B cell (primary cell): ENCODE measurements at regions not wholly inside any gene's neighbourhood (a gene's known extent, or its start where the extent isn't known, plus 50 kb on each side); places are given as distances from the start of the nearest gene placed in this dataset.

Source experiments
- ATAC-seq: fragments of 200-7000 bp; cut with Tn5 transposase; one replicate; pipeline ENCODE4 v1.10.0; 2021; ENCODE audit warnings: low read depth, mild to moderate bottlenecking, moderate number of reproducible peaks, moderate library complexity
- CTCF ChIA-PET: fragments of 350-600 bp; sonication (Branson Sonifier 250); formaldehyde crosslinking; loops from one replicate; lab custom pipeline; 2021; ENCODE audit warnings: antibody characterized with exemption, inconsistent platforms; lab: Charles Lee
- POLR2A ChIA-PET: fragments of 350-600 bp; sonication (Branson Sonifier 250); formaldehyde crosslinking; loops from one replicate; lab custom pipeline; 2021; ENCODE audit warnings: antibody characterized with exemption; lab: Charles Lee
- DNase-seq: peaks from one replicate; pipeline ENCODE4 v3.0.0; 2013
- H2AFZ ChIP-seq: 2 replicates; pipeline ENCODE4 v1.6.1; 2012; ENCODE audit warnings: mild to moderate bottlenecking, low read depth, low read length; ENCODE audit not compliant: insufficient read depth, poor library complexity, severe bottlenecking
- H3K27ac ChIP-seq, 2 donors: 1 replicate in 1 of 2; 2 replicates in 1 of 2; pipeline ENCODE4 v1.5.1; 2012 to 2013; ENCODE audit warnings: low read length in 2 of 2, mild to moderate bottlenecking in 2 of 2, moderate library complexity in 1 of 2
- H3K27me3 ChIP-seq, 4 experiments: fragments of 200-600 bp in 1 of 4; sonication (generic) in 1 of 4; replicated peaks in 1 of 4; 1 replicate in 2 of 4; 2 replicates in 2 of 4; pipeline versions ENCODE4 v1.6.1 to v1.7.0; 2013 to 2016; ENCODE audit warnings: low read length in 3 of 4, mild to moderate bottlenecking in 2 of 4, mixed read lengths in 1 of 4, moderate library complexity in 1 of 4; ENCODE audit not compliant: insufficient read depth in 4 of 4, control insufficient read depth in 3 of 4; ENCODE audit errors: control extremely low read depth in 1 of 4
- H3K36me3 ChIP-seq, 2 experiments: replicated peaks in 1 of 2; 1 replicate in 1 of 2; 2 replicates in 1 of 2; pipeline versions ENCODE4 v1.6.1 to v1.7.1; 2013; ENCODE audit warnings: low read length in 1 of 2; ENCODE audit not compliant: insufficient read depth in 2 of 2, control insufficient read depth in 1 of 2; ENCODE audit errors: control extremely low read depth in 1 of 2, extremely low read depth in 1 of 2
- H3K4me1 ChIP-seq, 2 donors: fragments of 200-600 bp in 1 of 2; sonication (generic) in 1 of 2; 1 replicate in 1 of 2; 2 replicates in 1 of 2; pipeline versions ENCODE4 v1.5.1 to v1.6.1; 2013 to 2017; ENCODE audit warnings: low read length in 2 of 2; ENCODE audit not compliant: control insufficient read depth in 2 of 2, insufficient read depth in 2 of 2
- H3K4me2 ChIP-seq: replicated peaks from 2 replicates; pipeline ENCODE3; 2012; ENCODE audit warnings: mild to moderate bottlenecking, low read depth, low read length; ENCODE audit not compliant: poor library complexity, severe bottlenecking
- H3K4me3 ChIP-seq, 5 experiments: fragments of 200-600 bp in 1 of 5; sonication (generic) in 1 of 5; 1 replicate in 3 of 5; 2 replicates in 2 of 5; pipeline versions ENCODE4 v1.5.1 to v1.7.0; 2011 to 2016; ENCODE audit warnings: low read length in 4 of 5, mild to moderate bottlenecking in 4 of 5, low read depth in 2 of 5, control low read depth in 1 of 5, moderate library complexity in 1 of 5; ENCODE audit not compliant: insufficient read depth in 1 of 5; ENCODE audit errors: control extremely low read depth in 1 of 5, extremely low read depth in 1 of 5
- H3K79me2 ChIP-seq: fragments of 200-600 bp; sonication (generic); one replicate; pipeline ENCODE4 v1.6.0; 2016; ENCODE audit warnings: low read length; ENCODE audit not compliant: control insufficient read depth, insufficient read depth
- H3K9ac ChIP-seq: fragments of 200-600 bp; sonication (generic); 2 replicates; pipeline ENCODE4 v1.6.1; 2017; ENCODE audit warnings: mild to moderate bottlenecking, low read length, moderate library complexity
- H3K9me3 ChIP-seq, 3 donors: one replicate each; pipeline versions ENCODE4 v1.6.1 to v1.7.1; 2013; ENCODE audit warnings: low read length in 2 of 3; ENCODE audit not compliant: control insufficient read depth in 2 of 3, insufficient read depth in 1 of 3; ENCODE audit errors: control extremely low read depth in 1 of 3
- H4K20me1 ChIP-seq: 2 replicates; pipeline ENCODE4 v1.6.0; 2012; ENCODE audit warnings: mild to moderate bottlenecking, low read length; ENCODE audit not compliant: insufficient read depth, control insufficient read depth, poor library complexity, severe bottlenecking
- H3K27ac Mint-ChIP-seq: one replicate; pipeline ENCODE4 v1.8.0; 2021; ENCODE audit warnings: mixed read lengths
- H3K27me3 Mint-ChIP-seq: one replicate; pipeline ENCODE4 v1.8.0; 2021; ENCODE audit warnings: mixed read lengths
- H3K4me1 Mint-ChIP-seq: one replicate; pipeline ENCODE4 v1.8.0; 2021; ENCODE audit warnings: mixed read lengths
- H3K4me3 Mint-ChIP-seq: one replicate; pipeline ENCODE4 v1.8.0; 2021; ENCODE audit warnings: mixed read lengths
- H3K9me3 Mint-ChIP-seq: one replicate; pipeline ENCODE4 v1.8.0; 2022; ENCODE audit warnings: mixed read lengths; ENCODE audit not compliant: insufficient read depth
- EZH2 ChIP-seq: IDR thresholded peaks from 2 replicates; pipeline ENCODE4 v1.6.1; 2012; ENCODE audit warnings: borderline replicate concordance, low read depth, mild to moderate bottlenecking, moderate library complexity, low read length; ENCODE audit not compliant: insufficient read depth, poor library complexity, severe bottlenecking
- WGBS: methylation state at CpG from one replicate; pipeline ENCODE4 v1.1.5; 2013; ENCODE audit warnings: missing lambda C conversion rate; ENCODE audit not compliant: insufficient coverage; 5-methylcytosine and 5-hydroxymethylcytosine counted together
- intact Hi-C: fragments of 100-400 bp; cut with micrococcal nuclease; formaldehyde crosslinking; loops from one replicate; pipeline ENCODE4 v1.10.0; 2022
- TF ChIP-seq, protein P1 (sequence below): fragments of 200-600 bp; IDR thresholded peaks from one replicate; pipeline ENCODE4 v1.8.0; 2022; ENCODE audit warnings: antibody characterized with exemption, mild to moderate bottlenecking

DNA sequence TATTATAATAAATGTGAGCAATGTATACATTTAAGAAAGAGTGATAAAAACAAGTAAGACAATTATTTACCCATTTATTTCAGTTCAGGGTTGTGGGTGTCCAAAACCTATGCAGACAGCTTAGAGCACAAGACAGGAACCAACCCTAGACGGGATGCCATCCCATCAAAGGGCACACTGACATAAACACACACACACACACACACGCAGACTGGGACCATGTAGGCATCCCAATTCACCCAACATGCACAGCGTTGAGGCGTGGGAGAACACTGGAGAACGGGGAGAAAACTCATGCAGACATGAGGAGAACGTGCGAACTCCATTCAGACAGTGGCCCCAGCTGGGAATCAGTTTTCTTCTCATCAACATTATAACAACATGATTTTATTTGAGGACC, 274.7 kb downstream of the USP25 start:
- no peaks in the 10 kb centered on the region for H3K9me3 Mint-ChIP-seq
- TF ChIP-seq, protein P1, sequence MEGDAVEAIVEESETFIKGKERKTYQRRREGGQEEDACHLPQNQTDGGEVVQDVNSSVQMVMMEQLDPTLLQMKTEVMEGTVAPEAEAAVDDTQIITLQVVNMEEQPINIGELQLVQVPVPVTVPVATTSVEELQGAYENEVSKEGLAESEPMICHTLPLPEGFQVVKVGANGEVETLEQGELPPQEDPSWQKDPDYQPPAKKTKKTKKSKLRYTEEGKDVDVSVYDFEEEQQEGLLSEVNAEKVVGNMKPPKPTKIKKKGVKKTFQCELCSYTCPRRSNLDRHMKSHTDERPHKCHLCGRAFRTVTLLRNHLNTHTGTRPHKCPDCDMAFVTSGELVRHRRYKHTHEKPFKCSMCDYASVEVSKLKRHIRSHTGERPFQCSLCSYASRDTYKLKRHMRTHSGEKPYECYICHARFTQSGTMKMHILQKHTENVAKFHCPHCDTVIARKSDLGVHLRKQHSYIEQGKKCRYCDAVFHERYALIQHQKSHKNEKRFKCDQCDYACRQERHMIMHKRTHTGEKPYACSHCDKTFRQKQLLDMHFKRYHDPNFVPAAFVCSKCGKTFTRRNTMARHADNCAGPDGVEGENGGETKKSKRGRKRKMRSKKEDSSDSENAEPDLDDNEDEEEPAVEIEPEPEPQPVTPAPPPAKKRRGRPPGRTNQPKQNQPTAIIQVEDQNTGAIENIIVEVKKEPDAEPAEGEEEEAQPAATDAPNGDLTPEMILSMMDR = no peak
- no peak for TF ChIP-seq EZH2
- H3K9ac ChIP-seq = no peak overlapping the region
- no peak overlapping the region for H3K27ac Mint-ChIP-seq
- 79% methylated on average over 4 of the region's 7 CpGs for WGBS
- ATAC-seq = no peak
- H3K4me3 Mint-ChIP-seq = no peak overlapping the region
- ChIA-PET CTCF (no interaction called here), POLR2A (no interaction called here)
- no peaks in the 10 kb centered on the region for H3K4me1 ChIP-seq
- no peaks in the 10 kb centered on the region for H3K36me3 ChIP-seq
- no peak for DNase-seq
- H3K4me3 ChIP-seq = no peak overlapping the region
- H3K4me2 ChIP-seq = no peak overlapping the region
- H3K27me3 Mint-ChIP-seq = no peaks in the 10 kb centered on the region
- H2AFZ ChIP-seq = no peak overlapping the region
- no peaks in the 10 kb centered on the region for H3K9me3 ChIP-seq
- intact Hi-C loops = no loop called here
- H3K27me3 ChIP-seq = no peaks in the 10 kb centered on the region
- H3K27ac ChIP-seq = no peak overlapping the region
- H3K4me1 Mint-ChIP-seq = no peaks in the 10 kb centered on the region
- no peaks in the 10 kb centered on the region for H4K20me1 ChIP-seq
- no peaks in the 10 kb centered on the region for H3K79me2 ChIP-seq

DNA sequence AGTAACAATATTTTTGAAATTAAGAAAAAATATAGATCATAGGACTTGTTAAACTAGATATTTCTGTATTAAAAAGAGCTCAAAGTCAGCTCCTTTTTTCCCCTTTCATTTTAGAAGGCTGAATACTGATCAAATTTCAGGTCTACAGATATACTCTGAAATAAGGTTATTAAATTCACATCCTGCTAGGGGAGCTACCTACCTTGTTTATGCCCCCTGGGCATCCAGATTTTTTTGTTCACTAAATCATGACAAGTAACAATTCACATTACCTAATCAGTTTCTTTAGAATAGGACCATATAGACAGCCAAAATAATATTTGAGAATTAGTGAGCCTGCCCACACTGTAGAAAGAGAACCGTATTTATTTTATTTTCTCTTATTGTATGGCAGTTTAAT, 276.2 kb downstream of the USP25 start:
- Mint-ChIP-seq H3K4me3 (no peak overlapping the region), H3K4me1 (no peaks in the 10 kb centered on the region), H3K27me3 (no peaks in the 10 kb centered on the region), H3K9me3 (peaks cover 4% of the 10 kb centered on the region), H3K27ac (no peak overlapping the region)
- no peak overlapping the region for H3K4me2 ChIP-seq
- H3K9ac ChIP-seq = no peak overlapping the region
- no peaks in the 10 kb centered on the region for H3K36me3 ChIP-seq
- WGBS = no CpG with 5 or more reads among the region's 1 CpG
- H2AFZ ChIP-seq = no peak overlapping the region
- H4K20me1 ChIP-seq = no peaks in the 10 kb centered on the region
- H3K27ac ChIP-seq = no peak overlapping the region
- TF ChIP-seq EZH2 = no peak
- TF ChIP-seq, protein P1 = no peak
- no peaks in the 10 kb centered on the region for H3K27me3 ChIP-seq
- intact Hi-C loops = no loop called here
- no peak overlapping the region for H3K4me3 ChIP-seq
- DNase-seq = no peak
- H3K9me3 ChIP-seq = no peaks in the 10 kb centered on the region
- no peaks in the 10 kb centered on the region for H3K79me2 ChIP-seq
- ChIA-PET CTCF (no interaction called here), POLR2A (no interaction called here)
- no peaks in the 10 kb centered on the region for H3K4me1 ChIP-seq
- no peak for ATAC-seq
